ENCODE measurements at regions not wholly inside any gene's neighbourhood (a gene's known extent, or its start where the extent isn't known, plus 50 kb on each side); places are given as distances from the start of the nearest gene placed in this dataset.

DNA sequence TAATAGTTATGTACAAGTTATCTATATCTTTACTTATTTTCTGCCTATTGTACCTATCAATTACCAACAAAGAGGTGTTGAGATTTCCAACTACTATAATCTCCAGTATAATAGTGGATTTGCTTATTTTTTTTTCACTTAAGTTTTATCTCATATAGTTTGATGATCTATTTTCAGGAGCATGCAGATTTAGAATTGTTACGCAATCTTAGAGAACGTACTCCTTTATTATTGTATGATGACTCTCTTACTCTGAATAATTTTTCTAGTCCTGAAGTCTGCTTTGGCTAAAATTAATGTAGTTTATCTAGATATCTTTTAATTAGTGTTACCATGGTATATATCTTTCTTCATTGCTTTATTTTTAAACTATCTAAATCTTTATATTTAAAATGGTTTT is 205.2 kb downstream of the SCG2 start:
- TF ChIP-seq NR2C2 (CRISPR knock-in tag; IDR thresholded peaks at IDR 0.05) (no peak), NR3C1 (CRISPR knock-in tag; conservative IDR thresholded peaks at IDR 0.05; ENCODE audit: low read depth) (no peak)
- TF ChIP-seq, protein P1, sequence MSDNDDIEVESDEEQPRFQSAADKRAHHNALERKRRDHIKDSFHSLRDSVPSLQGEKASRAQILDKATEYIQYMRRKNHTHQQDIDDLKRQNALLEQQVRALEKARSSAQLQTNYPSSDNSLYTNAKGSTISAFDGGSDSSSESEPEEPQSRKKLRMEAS (CRISPR knock-in tag; IDR thresholded peaks at IDR 0.05): no peak
- TF ChIP-seq, protein P2, sequence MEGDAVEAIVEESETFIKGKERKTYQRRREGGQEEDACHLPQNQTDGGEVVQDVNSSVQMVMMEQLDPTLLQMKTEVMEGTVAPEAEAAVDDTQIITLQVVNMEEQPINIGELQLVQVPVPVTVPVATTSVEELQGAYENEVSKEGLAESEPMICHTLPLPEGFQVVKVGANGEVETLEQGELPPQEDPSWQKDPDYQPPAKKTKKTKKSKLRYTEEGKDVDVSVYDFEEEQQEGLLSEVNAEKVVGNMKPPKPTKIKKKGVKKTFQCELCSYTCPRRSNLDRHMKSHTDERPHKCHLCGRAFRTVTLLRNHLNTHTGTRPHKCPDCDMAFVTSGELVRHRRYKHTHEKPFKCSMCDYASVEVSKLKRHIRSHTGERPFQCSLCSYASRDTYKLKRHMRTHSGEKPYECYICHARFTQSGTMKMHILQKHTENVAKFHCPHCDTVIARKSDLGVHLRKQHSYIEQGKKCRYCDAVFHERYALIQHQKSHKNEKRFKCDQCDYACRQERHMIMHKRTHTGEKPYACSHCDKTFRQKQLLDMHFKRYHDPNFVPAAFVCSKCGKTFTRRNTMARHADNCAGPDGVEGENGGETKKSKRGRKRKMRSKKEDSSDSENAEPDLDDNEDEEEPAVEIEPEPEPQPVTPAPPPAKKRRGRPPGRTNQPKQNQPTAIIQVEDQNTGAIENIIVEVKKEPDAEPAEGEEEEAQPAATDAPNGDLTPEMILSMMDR (IDR thresholded peaks at IDR 0.05): no peak
